HCT116 (cell line): ENCODE measurements at regions not wholly inside any gene's neighbourhood (a gene's known extent, or its start where the extent isn't known, plus 50 kb on each side); places are given as distances from the start of the nearest gene placed in this dataset.
"Not testable (repeated sequence)": the region's sequence is repeated elsewhere in the genome, so short reads cannot be mapped to it uniquely, and the experiment has no call there.

Source experiments
- ATAC-seq: fragments of 200-7000 bp; cut with Tn5 transposase; 2 replicates; pipeline ENCODE4 v1.9.1; 2020; ENCODE audit warnings: mild to moderate bottlenecking, moderate library complexity
- BruUV-seq: library from RNA; stranded (reverse); fragments of 400-500 nt; replicated peaks from 2 replicates; lab custom pipeline; 2021; lab: Mats Ljungman, UMichigan
- CTCF ChIA-PET: fragments of 300-600 bp; sonication (Branson Sonifier 250); formaldehyde crosslinking; loops from one replicate; lab custom pipeline; 2021; ENCODE audit warnings: antibody characterized with exemption; lab: Charles Lee
- POLR2A ChIA-PET: fragments of 300-600, 350-600 bp; sonication (Branson Sonifier 250); formaldehyde crosslinking; loops from one replicate; lab custom pipeline; 2021; ENCODE audit warnings: antibody characterized with exemption; lab: Charles Lee
- RAD21 ChIA-PET, 2 experiments: fragments of 300-600 bp; sonication (Branson Sonifier 250); formaldehyde crosslinking; loops; one replicate each; lab custom pipeline; 2023; ENCODE audit warnings: low total read pairs in 2 of 2; ENCODE audit not compliant: uncharacterized antibody in 2 of 2, unreplicated experiment in 2 of 2, low non-redundant PET in 1 of 2; lab: Charles Lee
- DNase-seq: peaks from one replicate; pipeline ENCODE4 v3.0.0-alpha.2; 2010; ENCODE audit warnings: low read depth, low spot score
- H2AFZ ChIP-seq: fragments of 200-600 bp; shearing (Covaris generic), sonication (generic); 2 replicates; pipeline ENCODE4 v1.6.1; 2017; ENCODE audit warnings: low read depth, mixed run types, mixed read lengths, antibody characterized with exemption, low read length; ENCODE audit not compliant: poor library complexity, severe bottlenecking
- H3K27ac ChIP-seq: 2 replicates; pipeline ENCODE4 v1.5.1; 2012; ENCODE audit warnings: low read depth, low read length
- H3K27me3 ChIP-seq: fragments of 200-600 bp; sonication (generic); 2 replicates; pipeline ENCODE4 v1.6.1; 2016; ENCODE audit warnings: mixed run types, low read length, mixed read lengths; ENCODE audit not compliant: insufficient read depth
- H3K36me3 ChIP-seq, 2 experiments: fragments of 200-500 bp in 1 of 2; fragments of 200-600 bp in 1 of 2; sonication (Bioruptor generic) in 1 of 2; sonication (generic) in 1 of 2; 2 replicates each; pipeline versions ENCODE4 v1.5.1 to v1.6.1; 2014 to 2016; ENCODE audit warnings: low read length in 2 of 2, inconsistent platforms in 1 of 2, mixed read lengths in 1 of 2, mixed run types in 1 of 2; ENCODE audit not compliant: insufficient read depth in 2 of 2, control insufficient read depth in 1 of 2
- H3K4me1 ChIP-seq, 2 experiments: fragments of 200-600 bp in 1 of 2; sonication (generic) in 1 of 2; 2 replicates each; pipeline versions ENCODE4 v1.5.1 to v1.6.1; 2012 to 2017; ENCODE audit warnings: low read length in 2 of 2, inconsistent platforms in 1 of 2, mild to moderate bottlenecking in 1 of 2, mixed read lengths in 1 of 2, mixed run types in 1 of 2, moderate library complexity in 1 of 2; ENCODE audit not compliant: insufficient read depth in 2 of 2, control insufficient read depth in 1 of 2
- H3K4me2 ChIP-seq: fragments of 200-600 bp; sonication (generic); 2 replicates; pipeline ENCODE4 v1.6.1; 2017; ENCODE audit warnings: mixed run types, low read length, mixed read lengths
- H3K4me3 ChIP-seq, 2 experiments: fragments of 200-600 bp in 1 of 2; sonication (generic) in 1 of 2; replicated peaks in 1 of 2; 2 replicates each; pipeline ENCODE4 v1.5.1; 2011 to 2016; ENCODE audit warnings: low read length in 2 of 2, control low read depth in 1 of 2, low read depth in 1 of 2, mild to moderate bottlenecking in 1 of 2, mixed read lengths in 1 of 2, mixed run types in 1 of 2
- H3K79me2 ChIP-seq: fragments of 200-600 bp; sonication (generic); 2 replicates; pipeline ENCODE4 v1.6.1; 2017; ENCODE audit warnings: mild to moderate bottlenecking, mixed run types, low read length, moderate library complexity, mixed read lengths; ENCODE audit not compliant: insufficient read depth
- H3K9ac ChIP-seq: fragments of 200-600 bp; sonication (generic); 2 replicates; pipeline ENCODE4 v1.6.1; 2016; ENCODE audit warnings: low read length, mixed read lengths
- H3K9me2 ChIP-seq: fragments of 200-600 bp; sonication (generic), shearing (Covaris generic); 2 replicates; pipeline ENCODE4 v1.6.1; 2017; ENCODE audit warnings: mixed run types, mild to moderate bottlenecking, moderate library complexity; ENCODE audit not compliant: insufficient read depth
- H3K9me3 ChIP-seq, 2 experiments: fragments of 200-500 bp in 1 of 2; fragments of 200-600 bp in 1 of 2; sonication (Bioruptor generic) in 1 of 2; sonication (generic) in 1 of 2; 2 replicates each; pipeline ENCODE4 v1.6.1; 2014 to 2017; ENCODE audit warnings: low read length in 2 of 2, mixed read lengths in 2 of 2, inconsistent platforms in 1 of 2, low read depth in 1 of 2, mild to moderate bottlenecking in 1 of 2, mixed run types in 1 of 2, moderate library complexity in 1 of 2; ENCODE audit not compliant: control insufficient read depth in 1 of 2, insufficient read depth in 1 of 2
- H4K20me1 ChIP-seq: fragments of 200-600 bp; sonication (generic), shearing (Covaris generic); 2 replicates; pipeline ENCODE4 v1.6.1; 2017; ENCODE audit warnings: mixed run types, mild to moderate bottlenecking, moderate library complexity; ENCODE audit not compliant: insufficient read depth
- CBX3 ChIP-seq: IDR thresholded peaks from 2 replicates; pipeline ENCODE4 v1.6.1; 2012; ENCODE audit warnings: low read depth
- CEBPB ChIP-seq: IDR thresholded peaks from 2 replicates; pipeline ENCODE4 v1.6.1; 2012; ENCODE audit warnings: low read depth
- EGR1 ChIP-seq: IDR thresholded peaks from 2 replicates; pipeline ENCODE4 v1.6.1; 2012; ENCODE audit warnings: low read depth
- ELF1 ChIP-seq: IDR thresholded peaks from 2 replicates; pipeline ENCODE4 v1.6.1; 2012; ENCODE audit warnings: low read depth, borderline replicate concordance
- EZH2 ChIP-seq: fragments of 200-600 bp; sonication (generic); IDR thresholded peaks from 2 replicates; pipeline ENCODE4 v1.6.1; 2017; ENCODE audit warnings: antibody characterized with exemption, mixed run types
- EZH2phosphoT487 ChIP-seq: fragments of 200-600 bp; IDR thresholded peaks from 2 replicates; pipeline ENCODE4 v1.6.1; 2018; ENCODE audit warnings: antibody characterized with exemption, borderline replicate concordance
- FOSL1 ChIP-seq: IDR thresholded peaks from 2 replicates; pipeline ENCODE4 v1.6.1; 2012; ENCODE audit warnings: low read depth
- JUND ChIP-seq: IDR thresholded peaks from 2 replicates; pipeline ENCODE4 v1.6.1; 2012
- POLR2AphosphoS5 ChIP-seq: IDR thresholded peaks from 2 replicates; pipeline ENCODE4 v1.6.1; 2011; ENCODE audit warnings: mild to moderate bottlenecking, low read depth, low read length, moderate library complexity
- RAD21 ChIP-seq: IDR thresholded peaks from 2 replicates; pipeline ENCODE4 v1.6.1; 2012; ENCODE audit warnings: low read depth, mild to moderate bottlenecking
- SP1 ChIP-seq: IDR thresholded peaks from 2 replicates; pipeline ENCODE4 v1.6.1; 2012; ENCODE audit warnings: low read depth
- TCF7L2 ChIP-seq: IDR thresholded peaks from 2 replicates; pipeline ENCODE4 v1.7.0; 2011; ENCODE audit warnings: borderline replicate concordance, inconsistent platforms; ENCODE audit not compliant: insufficient read depth, insufficient read length; ENCODE audit errors: extremely low read depth
- YY1 ChIP-seq: IDR thresholded peaks from 2 replicates; pipeline ENCODE4 v1.6.1; 2011; ENCODE audit warnings: low read length, low read depth, moderate library complexity, mild to moderate bottlenecking; ENCODE audit not compliant: insufficient replicate concordance; ENCODE audit errors: extremely low read depth
- ZFX ChIP-seq: fragments of 450-650 bp; IDR thresholded peaks from 2 replicates; pipeline ENCODE4 v1.6.1; 2017
- ZNF274 ChIP-seq: fragments of 200-500 bp; sonication (Bioruptor generic); IDR thresholded peaks from 2 replicates; pipeline ENCODE4 v1.6.1; 2014; ENCODE audit warnings: mild to moderate bottlenecking, low read depth, low read length, inconsistent platforms
- intact Hi-C: fragments of 100-400 bp; cut with micrococcal nuclease; formaldehyde crosslinking; loops from 2 replicates; pipeline ENCODE4 v1.10.0; 2022
- TF ChIP-seq, protein P1 (sequence below), 3 experiments: fragments of 200-600 bp in 1 of 3; sonication (generic) in 1 of 3; IDR thresholded peaks in 2 of 3; conservative IDR thresholded peaks in 1 of 3; 2 replicates each; pipeline ENCODE4 v1.5.1; 2012 to 2017; ENCODE audit warnings: low read depth in 2 of 3, low read length in 2 of 3, antibody characterized with exemption in 1 of 3, borderline replicate concordance in 1 of 3, control low read depth in 1 of 3, mild to moderate bottlenecking in 1 of 3, mixed read lengths in 1 of 3, mixed run types in 1 of 3, moderate library complexity in 1 of 3; ENCODE audit not compliant: insufficient read depth in 1 of 3

- no peaks in the 10 kb centered on the region for H3K9me2 ChIP-seq
- no peaks in the 10 kb centered on the region for H3K36me3 ChIP-seq
- ChIA-PET POLR2A (no interaction called here), CTCF (no interaction called here), RAD21 (no interaction called here)
- no peak overlapping the region for H3K9ac ChIP-seq
- H3K79me2 ChIP-seq: no peaks in the 10 kb centered on the region
- no peak for TF ChIP-seq ZNF274
- no peak for TF ChIP-seq CBX3
- TF ChIP-seq TCF7L2: no peak
- TF ChIP-seq POLR2AphosphoS5: no peak
- no peak for TF ChIP-seq RAD21
- no peak for TF ChIP-seq EZH2phosphoT487
- TF ChIP-seq, protein P1, sequence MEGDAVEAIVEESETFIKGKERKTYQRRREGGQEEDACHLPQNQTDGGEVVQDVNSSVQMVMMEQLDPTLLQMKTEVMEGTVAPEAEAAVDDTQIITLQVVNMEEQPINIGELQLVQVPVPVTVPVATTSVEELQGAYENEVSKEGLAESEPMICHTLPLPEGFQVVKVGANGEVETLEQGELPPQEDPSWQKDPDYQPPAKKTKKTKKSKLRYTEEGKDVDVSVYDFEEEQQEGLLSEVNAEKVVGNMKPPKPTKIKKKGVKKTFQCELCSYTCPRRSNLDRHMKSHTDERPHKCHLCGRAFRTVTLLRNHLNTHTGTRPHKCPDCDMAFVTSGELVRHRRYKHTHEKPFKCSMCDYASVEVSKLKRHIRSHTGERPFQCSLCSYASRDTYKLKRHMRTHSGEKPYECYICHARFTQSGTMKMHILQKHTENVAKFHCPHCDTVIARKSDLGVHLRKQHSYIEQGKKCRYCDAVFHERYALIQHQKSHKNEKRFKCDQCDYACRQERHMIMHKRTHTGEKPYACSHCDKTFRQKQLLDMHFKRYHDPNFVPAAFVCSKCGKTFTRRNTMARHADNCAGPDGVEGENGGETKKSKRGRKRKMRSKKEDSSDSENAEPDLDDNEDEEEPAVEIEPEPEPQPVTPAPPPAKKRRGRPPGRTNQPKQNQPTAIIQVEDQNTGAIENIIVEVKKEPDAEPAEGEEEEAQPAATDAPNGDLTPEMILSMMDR (IDR thresholded peaks at IDR 0.05 in 2 of 3, conservative IDR thresholded peaks at IDR 0.05 in 1 of 3; ENCODE audit: borderline replicate concordance in 1 of 3, insufficient read depth in 1 of 3, low read depth in 2 of 3, low read length in 2 of 3): no peak
- no peak for TF ChIP-seq FOSL1
- DNase-seq (no peak), ATAC-seq (no peak)
- no peaks in the 10 kb centered on the region for H3K4me1 ChIP-seq
- H3K9me3 ChIP-seq: no peaks in the 10 kb centered on the region
- BruUV-seq: no TSS peak
- no peak overlapping the region for H3K4me2 ChIP-seq
- no peaks in the 10 kb centered on the region for H4K20me1 ChIP-seq
- H3K27me3 ChIP-seq: no peaks in the 10 kb centered on the region
- no peak overlapping the region for H3K27ac ChIP-seq
- no peak overlapping the region for H3K4me3 ChIP-seq
- H2AFZ ChIP-seq: no peak overlapping the region
- intact Hi-C loops: no loop called here
These were observed 191.6 kb downstream of the DLEU7 start for GRCh38 chr13:50651922-50652321.

- no peak overlapping the region for H3K27ac ChIP-seq
- no TSS peak for BruUV-seq
- H3K9me3 ChIP-seq: no peaks in the 10 kb centered on the region
- H3K36me3 ChIP-seq: no peaks in the 10 kb centered on the region
- no peaks in the 10 kb centered on the region for H4K20me1 ChIP-seq
- ChIA-PET POLR2A (no interaction called here), RAD21 (no interaction called here), CTCF (no interaction called here)
- H3K4me1 ChIP-seq: no peaks in the 10 kb centered on the region
- DNase-seq: no peak
- H3K27me3 ChIP-seq: no peaks in the 10 kb centered on the region
- H3K4me2 ChIP-seq: no peak overlapping the region
- H3K9me2 ChIP-seq: no peaks in the 10 kb centered on the region
- H2AFZ ChIP-seq: no peak overlapping the region
- intact Hi-C loops: no loop called here
- no peak for ATAC-seq
- no peaks in the 10 kb centered on the region for H3K79me2 ChIP-seq
- no peak overlapping the region for H3K9ac ChIP-seq
- no peak overlapping the region for H3K4me3 ChIP-seq
- TF ChIP-seq SP1: no peak
- no peak for TF ChIP-seq ZFX
- no peak for TF ChIP-seq FOSL1
- no peak for TF ChIP-seq TCF7L2
- no peak for TF ChIP-seq EGR1
- TF ChIP-seq YY1: no peak
- TF ChIP-seq ELF1: no peak
- no peak for TF ChIP-seq CEBPB
- no peak for TF ChIP-seq JUND
- TF ChIP-seq EZH2: no peak
These were observed 189.2 kb downstream of the DLEU7 start for GRCh38 chr13:50654331-50654730.

- H3K9me3 ChIP-seq, BruUV-seq, CTCF ChIA-PET, H3K4me1 ChIP-seq, RAD21 ChIA-PET, intact Hi-C loops, H3K9me2 ChIP-seq, ATAC-seq, H2AFZ ChIP-seq, H3K27ac ChIP-seq, DNase-seq, H3K27me3 ChIP-seq, H3K79me2 ChIP-seq, POLR2A ChIA-PET, H4K20me1 ChIP-seq, H3K9ac ChIP-seq, H3K36me3 ChIP-seq, H3K4me3 ChIP-seq, H3K4me2 ChIP-seq: not testable (repeated sequence)
These were observed 181.6 kb downstream of the DLEU7 start for GRCh38 chr13:50661881-50662280.
